ENCODE measurements at regions not wholly inside any gene's neighbourhood (a gene's known extent, or its start where the extent isn't known, plus 50 kb on each side); places are given as distances from the start of the nearest gene placed in this dataset.
"Not testable (repeated sequence)": the region's sequence is repeated elsewhere in the genome, so short reads cannot be mapped to it uniquely, and the experiment has no call there.

DNA sequence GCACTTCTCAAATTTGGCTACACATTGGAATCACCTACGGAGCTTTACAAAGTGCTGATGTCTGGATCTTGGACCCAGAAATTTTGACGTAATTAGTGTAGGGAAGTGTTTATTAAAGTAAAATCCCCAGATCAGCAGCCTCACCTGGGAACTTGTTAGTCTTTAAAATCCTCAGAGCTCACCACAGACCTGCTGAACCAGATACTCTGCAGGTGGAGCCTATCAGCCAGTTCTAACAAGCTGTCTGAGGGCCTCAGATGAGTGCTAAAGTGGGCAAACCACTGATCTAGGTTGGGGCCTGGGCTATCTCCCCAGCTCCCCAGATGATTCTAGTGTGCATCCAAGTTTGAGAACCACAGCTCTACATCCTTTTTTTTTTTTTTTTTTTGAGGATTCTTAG, 436.0 kb downstream of the ETS1 start:
- DNase-seq: no peak

GRCh38 chr11:128148208-128148607, 439.1 kb downstream of the ETS1 start:
- peak; percentile 82 for DNase-seq

- DNase-seq: peak; percentile 46
Measured at GRCh38 chr11:128146926-128147605, 440.3 kb downstream of the ETS1 start.

GRCh38 chr11:128140293-128140692, 447.1 kb downstream of the ETS1 start:
- DNase-seq: not testable (repeated sequence)

DNA sequence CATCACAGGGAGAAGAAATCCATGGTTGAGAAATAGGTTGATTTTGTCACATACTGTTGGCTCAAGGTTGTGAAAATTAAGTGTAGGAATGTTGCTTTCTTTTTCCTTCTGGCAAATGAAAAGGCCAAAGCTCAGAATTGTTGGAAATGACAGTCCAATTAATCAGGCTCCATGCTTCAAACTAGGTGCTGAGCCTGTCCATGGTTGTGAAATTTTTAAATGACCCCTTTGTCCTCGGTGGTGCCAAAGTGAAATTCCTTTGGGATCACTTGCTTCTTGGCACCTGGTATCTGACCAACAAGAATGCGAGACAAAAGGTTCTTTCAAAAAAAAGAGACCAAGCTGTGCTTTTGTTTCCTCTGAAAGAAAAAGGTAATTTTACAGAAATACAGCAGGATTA, 451.9 kb downstream of the ETS1 start:
- peak; percentile 69 for DNase-seq

DNA sequence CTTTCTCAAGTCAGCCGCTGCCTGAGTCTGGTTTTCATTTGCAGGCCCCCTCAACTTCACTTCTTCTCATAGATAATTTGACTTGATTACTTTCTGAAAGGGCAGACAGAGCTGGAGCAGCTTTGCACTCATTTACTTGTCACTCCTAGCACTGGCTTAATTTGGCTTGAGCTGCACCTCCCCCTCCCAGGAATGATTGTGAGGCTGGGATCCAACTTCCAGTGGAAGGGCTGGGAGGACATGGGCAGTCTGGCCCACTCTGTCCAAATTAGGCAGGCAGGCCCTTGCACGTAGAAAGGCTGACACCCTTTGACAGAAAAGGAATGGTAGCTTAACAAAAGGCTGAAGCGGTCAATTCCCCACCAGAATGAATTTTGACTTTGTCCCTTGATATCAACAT, 453.9 kb downstream of the ETS1 start:
- DNase-seq: no peak

DNA sequence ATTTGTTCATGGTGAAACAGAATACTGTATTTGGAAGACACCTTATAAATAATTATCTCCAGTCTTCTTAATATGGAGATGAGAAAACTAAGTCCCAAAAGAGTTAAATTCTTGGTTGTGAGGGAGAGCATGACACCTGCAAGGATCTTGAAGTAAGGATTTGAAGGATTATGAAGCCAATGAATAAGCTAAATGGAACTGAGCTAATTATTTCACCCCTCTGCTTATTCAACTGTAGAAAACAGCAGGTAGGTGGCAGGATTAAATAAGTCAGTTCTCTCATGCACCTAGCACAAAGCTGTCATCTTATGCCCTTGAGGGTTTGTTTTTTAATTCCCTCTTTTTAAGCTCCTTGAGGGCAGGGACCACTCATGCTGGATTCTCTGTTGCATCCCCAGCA, 457.3 kb downstream of the ETS1 start:
- no peak for DNase-seq

DNA sequence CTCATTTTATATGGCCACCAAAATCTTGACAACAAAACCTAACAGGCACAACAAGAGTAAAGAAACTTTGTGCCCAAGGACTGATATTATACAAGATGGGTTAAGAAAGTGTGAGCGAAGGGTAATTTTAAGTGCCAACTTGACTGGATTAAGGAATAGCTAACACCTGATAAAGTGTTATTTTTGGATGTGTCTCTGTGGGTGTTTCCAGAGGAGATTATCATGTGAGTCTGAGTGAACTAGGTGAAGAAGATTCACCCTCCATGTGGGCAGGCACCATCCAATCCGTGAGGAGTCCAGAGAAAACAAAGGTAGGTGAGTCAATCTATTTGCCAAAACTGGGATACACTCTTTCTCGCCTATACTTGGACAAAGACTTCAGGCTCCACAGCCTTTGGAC, 461.6 kb downstream of the ETS1 start:
- DNase-seq: no peak

DNA sequence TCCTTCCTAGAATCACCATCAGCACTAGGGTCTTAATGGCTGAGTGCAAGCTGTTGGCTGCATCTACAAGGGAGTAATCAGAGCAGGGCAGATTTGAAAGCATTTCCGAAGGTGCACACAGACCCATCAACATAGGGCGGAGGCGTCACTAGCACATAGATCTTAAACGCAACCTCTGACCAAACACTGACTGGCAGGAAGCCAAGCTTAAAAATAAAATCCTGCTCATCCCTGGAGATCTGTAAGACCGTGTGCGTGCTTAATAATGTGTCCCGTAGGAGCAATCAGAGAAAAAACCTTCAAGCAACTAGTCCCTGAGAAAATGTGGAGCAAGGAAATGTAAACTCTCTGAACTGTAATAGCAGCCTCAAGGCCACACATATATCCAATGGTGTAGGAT, 470.5 kb downstream of the ETS1 start:
- peak; percentile 46 for DNase-seq

GRCh38 chr11:128116447-128116846, 470.9 kb downstream of the ETS1 start:
- no peak for DNase-seq

- no peak for DNase-seq
Measured at GRCh38 chr11:128105950-128106349, 481.4 kb downstream of the ETS1 start.

DNA sequence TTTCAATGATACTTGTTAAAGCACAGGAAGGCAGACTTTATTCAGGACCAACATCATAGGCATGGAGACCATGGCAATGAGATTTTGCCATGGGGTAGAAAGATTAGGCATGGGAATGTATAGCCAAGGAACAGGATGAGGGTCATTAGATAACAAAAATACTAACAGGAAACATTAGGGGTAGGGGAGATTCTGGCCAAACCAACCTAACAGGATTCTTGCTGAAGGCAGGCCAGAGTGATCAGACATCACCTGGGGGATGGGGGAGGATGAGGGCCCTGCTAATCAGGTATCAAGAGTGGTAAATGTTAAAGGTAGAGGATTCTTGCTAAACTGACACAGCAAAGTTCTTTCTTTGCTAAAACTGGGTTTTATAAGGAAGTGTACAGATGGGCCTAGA, 481.8 kb downstream of the ETS1 start:
- no peak for DNase-seq

GRCh38 chr11:128103278-128103873, 484.0 kb downstream of the ETS1 start:
- no peak for DNase-seq

- DNase-seq: no peak
Measured at GRCh38 chr11:128098781-128099180, 488.6 kb downstream of the ETS1 start.

DNA sequence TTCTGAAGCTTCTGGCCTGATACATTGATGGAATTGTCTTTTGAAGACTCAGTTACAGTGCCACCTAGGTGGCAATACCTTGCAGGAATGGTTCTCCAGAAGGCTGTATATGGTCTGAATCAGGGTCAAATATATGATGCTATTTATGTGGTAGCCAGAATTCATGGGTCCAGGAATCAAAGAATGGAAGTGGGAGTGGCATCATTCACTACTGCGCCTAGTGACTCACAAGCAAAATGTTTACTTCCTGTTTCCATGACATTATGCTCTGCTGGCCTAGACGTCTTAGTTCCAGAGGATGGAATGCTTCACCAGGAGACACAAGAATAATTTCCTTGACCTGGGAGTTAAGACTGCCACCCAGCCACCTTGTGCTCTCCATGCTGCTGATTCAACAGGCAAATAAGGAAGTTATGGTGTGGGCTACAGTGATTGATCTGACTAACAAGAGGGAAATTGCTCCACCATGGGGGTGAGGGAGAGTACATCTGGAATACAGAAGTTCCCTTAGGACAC, 491.8 kb downstream of the ETS1 start:
- no peak for DNase-seq

DNA sequence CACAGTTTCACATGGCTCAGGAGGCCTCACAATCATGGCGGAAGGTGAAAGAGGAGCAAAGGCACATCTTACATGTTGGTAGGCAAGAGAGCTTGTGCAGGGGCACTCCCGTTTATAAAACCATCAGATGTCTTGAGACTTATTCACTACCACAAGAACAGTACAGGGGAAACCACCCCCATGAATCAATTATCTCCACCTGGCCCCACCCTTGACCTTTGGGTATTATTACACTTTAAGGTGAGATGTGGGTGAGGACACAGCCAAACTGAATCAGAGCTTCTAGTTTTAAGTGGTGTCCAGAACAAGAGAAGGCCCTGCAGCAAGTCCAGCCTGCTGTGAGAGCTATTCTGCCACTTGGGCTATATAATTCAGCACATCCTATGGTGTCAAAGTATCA, 493.7 kb downstream of the ETS1 start:
- DNase-seq: no peak

DNA sequence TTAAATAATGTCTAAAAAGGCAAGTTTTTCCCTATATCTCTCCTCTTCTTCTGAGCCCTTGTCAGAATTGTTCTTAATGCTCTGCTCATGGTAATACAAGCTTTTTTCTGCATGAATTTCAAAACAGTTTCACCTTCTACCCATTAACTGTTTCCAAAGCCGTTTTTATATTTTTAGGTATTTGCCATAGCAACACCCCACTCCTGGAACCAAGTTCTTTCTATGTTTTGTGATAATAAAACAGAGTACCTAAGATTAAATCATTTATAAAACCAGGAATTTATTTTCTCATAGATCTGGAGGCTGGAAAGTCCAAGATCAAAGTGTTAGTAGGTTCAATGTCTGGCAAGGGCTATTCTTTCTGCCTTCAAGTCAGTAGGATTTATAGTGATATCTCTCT, 497.4 kb downstream of the ETS1 start:
- no peak for DNase-seq

DNA sequence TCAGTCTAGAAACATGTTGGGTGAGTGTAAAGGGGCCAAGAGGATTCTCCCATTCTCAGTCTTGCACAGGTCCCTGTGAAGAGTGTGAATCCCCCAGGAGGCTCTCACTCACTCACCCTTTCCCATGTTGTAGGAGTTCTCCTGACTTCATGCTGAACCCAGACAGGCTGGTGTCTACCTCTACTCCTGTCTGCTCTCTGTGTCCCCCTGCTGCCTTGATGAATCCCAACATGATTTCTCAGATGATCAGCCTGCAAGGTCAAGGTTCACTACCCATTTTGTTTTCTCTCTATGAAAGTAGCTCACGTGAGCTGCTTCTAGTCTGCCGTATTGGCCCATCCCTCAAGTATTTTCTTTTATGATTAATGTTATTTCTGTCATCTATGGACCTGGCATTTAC, 500.6 kb downstream of the ETS1 start:
- no peak for DNase-seq

DNA sequence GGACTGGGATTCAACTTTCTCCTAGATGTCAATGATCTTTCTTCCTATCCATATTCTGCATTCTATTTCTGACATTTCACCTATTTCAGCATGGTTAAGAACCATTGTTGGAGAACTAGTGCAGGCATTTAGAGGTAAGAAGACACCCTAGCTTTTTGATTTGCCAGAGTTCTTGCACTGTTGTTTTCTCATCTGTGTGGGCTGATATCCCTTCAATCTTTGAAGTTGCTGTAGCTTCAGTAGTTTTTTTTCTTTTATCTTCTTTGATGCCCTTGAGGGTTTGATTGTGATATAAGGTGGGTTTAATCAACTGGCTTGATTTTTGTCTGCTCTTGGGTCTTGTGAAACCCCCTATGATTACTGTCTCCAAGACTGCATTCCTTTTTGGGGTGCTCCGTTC, 502.1 kb downstream of the ETS1 start:
- no peak for DNase-seq

GRCh38 chr11:128082574-128082973, 504.8 kb downstream of the ETS1 start:
- DNase-seq: no peak

- DNase-seq: no peak
Measured at GRCh38 chr11:128069665-128070064, 517.7 kb downstream of the ETS1 start.

DNA sequence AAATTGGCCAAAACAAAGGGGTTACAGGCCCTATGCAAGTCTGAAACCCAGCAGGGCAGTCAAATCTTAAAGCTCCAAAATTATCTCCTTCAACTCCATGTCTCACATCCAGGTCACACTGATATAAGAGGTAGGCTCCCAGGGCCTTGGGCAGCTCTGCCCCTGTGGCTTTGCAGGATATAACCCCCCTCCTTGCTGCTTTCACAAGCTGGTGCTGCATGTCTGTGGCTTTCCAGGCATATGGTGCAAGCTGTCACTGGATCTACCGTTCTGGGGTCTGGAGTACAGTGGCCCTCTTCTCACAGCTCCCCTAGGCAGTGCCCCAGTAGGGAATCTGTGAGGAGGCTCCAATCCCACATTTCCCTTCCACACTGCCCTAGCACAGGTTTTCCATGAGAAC, 519.6 kb downstream of the ETS1 start:
- DNase-seq: no peak

DNA sequence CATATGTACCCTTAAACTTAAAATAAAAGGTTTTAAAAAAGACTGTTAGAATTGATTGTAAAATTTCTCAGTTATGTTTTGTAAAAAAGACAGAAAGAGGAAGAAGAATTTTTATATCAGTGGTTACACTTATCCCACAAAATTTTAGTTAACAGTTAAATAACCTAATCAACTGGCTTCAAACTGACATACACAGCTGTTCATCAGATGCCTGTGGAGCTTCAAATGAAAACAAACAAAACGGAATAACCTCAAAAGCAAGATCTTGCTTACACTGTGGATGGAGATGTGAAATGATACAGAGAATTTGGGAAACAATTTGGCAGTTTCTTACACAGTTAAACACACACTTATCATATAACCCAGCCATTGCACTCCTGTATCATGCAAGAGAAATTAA, 521.0 kb downstream of the ETS1 start:
- no peak for DNase-seq

DNA sequence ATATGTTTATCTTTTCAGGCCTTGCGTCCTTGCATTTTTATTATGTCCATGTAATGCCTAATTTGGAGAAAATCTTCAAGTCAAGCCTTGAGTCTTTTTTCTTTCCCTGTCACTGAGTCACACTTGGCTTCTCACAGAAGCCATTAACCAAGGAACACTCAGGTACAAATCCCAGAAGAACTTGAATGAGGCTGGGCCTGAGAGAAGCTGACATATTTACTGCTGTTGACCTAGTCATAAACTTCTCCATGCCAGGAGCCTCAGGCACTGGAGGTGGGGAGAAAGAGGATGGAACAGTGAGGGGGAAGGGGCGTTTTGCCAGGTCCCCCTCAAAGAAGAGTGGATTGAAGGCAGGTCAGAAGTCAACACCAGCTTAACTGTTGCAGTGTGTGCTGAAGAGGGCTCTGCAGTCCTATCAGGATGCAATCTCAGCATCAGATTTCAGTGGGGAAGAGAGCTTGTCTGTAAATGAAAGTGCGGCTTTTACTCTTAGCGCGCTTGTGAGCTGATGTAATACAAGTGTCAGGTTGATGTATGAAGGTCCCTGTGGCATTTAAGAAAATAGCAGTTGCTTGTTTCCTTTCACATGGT, 526.0 kb downstream of the ETS1 start:
- DNase-seq: no peak

All from NCI-H146 (cell line).